Kidney capillary endothelial cell (primary cell): ENCODE measurements at regions not wholly inside any gene's neighbourhood (a gene's known extent, or its start where the extent isn't known, plus 50 kb on each side); places are given as distances from the start of the nearest gene placed in this dataset.

Source experiments
- DNase-seq: peaks from one replicate; pipeline ENCODE4 v3.0.0-alpha.2; 2018; ENCODE audit warnings: low spot score

DNA sequence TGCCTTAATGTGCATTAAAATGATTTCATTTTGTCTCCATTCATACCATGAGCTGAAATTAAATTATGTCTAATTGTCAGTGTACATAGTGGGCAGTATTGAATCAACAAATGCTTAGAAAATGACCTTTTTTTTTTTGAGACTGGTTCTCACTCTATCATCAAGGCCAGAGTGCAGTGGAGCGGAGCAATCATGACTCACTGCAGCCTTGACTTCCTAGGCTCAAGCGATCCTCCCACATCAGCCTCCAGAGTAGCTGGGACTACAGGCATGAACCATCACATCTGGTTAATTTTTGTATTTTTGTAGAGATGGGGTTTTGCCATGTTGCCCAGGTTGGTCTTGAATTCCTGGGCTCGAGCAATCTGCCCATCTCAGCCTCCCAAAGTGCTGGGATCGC is 117.0 kb upstream of the BLID start:
- no peak for DNase-seq

DNA sequence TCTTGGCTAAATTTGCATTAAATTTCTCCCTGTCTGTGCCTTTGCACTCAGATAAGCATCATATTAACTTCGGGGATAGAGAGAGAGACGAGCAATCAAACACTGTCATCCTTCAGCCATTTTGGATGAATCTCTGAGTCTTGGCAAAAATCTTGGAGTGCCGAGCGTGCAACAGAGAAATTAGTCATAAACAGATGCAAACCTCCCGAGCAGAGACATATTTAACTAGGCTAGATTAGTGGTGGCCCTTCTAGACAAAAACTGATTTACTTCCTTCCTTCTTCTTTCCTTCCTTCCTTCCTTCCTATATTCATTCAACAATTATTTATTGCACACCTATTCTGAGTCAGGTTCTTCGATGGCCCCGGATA is 114.4 kb upstream of the BLID start:
- no peak for DNase-seq

DNA sequence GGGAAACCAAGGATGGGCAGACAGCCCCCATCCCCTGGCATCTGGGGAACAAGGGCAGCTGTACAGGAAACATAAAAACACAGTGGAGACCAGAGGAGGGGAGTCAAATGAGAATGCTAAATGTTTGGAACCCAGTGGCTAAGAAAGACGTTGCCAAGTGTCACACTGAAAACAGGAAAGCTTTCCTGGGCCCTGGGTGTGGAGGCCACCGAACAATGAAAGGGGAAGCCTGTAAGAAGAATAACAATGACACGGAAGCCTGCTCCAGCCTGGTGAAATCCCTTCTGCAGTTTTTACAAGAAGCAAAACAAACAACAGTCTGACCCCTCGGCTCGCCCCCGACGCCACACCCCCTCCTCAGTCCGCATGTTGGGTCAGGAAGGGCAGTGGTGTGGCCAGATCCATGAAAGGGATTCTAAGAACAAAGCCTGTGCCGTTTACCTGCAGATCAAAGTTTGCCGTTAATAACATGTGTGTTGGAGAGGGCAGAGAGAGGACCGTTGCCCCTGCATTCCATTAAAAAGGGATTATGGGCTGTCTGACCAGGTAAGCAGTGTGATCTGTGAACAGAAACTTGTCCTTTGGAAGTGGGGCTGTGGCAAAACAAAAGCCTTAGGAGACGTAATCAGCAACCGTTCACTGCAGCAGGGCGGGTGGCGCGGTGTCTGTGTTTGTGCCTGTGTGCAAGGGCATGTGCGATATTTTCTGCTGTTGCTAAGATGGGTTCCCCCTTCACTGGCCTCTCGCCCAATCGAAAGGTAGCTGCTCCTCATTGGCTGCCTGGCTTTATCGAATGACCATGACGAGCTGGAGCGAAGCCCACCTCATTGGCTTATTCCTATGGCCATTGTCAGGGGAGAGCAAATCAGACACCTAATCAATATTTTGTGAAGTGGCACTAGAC is 113.7 kb upstream of the BLID start:
- DNase-seq = no peak

DNA sequence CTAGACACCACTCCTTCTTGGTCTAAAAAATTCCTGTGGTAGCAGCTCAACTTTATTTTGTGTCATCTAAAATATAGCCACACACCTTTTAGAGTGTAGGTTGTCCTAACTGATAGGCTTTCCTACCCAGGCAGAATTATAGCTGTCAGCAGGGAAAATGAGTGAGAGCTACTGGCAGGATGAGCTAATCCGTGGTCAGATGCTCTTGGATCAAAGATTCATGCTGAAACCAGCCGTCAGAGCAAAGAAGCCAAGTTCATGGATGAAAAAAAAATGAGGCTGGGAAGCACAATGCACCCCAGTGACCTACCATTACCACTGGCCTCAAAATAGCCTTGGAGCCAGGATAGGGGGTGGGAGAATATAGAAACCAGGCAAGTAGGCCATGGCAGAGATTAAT is 113.1 kb upstream of the BLID start:
- no peak for DNase-seq

DNA sequence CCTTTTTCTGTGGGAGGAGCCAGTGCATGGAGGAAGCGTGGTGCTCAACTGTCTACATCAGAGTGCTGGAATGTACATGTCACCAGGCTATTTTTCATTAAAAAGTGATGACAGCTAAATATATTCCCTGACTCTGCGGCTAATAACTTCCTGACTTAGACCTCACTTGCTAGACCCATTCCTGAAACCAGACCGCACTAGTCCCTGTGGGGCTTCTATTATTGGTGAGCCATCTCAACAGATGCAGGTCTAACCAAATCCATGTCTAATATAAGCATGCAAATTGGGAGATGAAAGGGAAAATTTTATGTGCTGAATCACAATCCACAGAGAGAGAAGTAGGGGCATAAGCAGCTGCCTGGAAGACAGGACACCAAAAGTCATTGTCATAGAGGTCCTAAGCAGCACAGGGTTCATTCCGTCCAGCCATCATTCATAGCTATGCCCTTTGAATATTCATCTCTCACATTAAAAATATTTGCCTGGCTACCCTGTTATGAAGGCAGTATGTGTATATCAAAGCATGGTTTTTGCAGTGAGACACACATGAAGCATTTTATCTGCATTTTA is 110.9 kb upstream of the BLID start:
- peak; percentile 16 for DNase-seq

DNA sequence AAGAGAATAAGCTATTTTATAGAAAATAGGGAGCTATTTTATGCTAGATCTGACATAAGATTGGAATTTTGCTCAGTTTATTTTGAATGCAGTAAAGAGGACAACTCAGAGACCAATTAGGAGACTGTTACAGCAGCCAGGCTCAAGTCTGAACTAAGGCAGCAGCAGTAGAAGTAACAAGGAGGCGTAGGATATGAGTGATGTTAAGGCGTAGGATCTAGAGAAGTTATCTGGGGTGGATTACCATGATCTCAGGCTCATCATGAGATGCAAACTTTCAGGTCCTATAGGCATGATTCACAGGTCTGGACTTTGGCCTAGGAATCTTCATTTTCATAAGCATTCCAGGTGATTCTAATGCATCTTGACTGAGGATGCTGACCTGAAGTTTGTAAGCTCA is 108.9 kb upstream of the BLID start:
- DNase-seq = no peak

DNA sequence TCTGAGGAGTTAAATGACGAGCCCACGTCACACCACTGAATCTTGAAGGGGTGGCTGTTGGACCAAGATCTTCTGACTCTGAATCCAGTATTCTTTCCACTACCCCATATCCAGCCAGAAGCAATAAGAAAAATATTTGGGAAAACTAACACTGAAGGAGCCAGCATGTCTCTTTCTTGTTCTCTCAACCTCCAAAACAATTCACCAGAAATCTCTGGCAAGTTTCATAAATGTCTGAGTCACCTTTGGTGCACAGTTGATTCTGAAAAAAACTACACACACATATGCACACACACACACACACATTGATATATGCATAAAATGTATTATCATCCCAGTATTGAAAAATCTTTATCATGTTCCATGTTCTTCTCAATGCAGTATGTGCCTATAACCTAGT is 104.3 kb upstream of the BLID start:
- DNase-seq = no peak

DNA sequence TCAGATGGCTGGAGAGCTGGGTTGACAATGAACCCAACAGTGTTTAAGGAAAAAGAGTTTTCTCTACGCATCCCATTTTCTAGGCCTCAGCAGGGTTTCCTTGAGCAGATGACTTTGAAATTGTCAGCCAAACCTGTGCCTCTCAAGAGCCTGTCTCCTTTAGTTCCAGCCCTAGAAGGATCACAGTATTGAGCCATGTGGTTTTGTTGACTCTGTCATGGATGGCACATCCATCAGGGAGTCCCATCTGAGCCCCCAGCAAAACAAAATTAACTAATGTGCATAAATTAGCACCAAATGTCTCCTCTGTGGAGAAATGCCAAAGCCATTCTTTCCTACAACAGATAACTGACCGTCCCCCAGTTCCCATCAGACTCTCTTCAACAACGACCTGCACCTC is 103.8 kb upstream of the BLID start:
- DNase-seq = no peak

DNA sequence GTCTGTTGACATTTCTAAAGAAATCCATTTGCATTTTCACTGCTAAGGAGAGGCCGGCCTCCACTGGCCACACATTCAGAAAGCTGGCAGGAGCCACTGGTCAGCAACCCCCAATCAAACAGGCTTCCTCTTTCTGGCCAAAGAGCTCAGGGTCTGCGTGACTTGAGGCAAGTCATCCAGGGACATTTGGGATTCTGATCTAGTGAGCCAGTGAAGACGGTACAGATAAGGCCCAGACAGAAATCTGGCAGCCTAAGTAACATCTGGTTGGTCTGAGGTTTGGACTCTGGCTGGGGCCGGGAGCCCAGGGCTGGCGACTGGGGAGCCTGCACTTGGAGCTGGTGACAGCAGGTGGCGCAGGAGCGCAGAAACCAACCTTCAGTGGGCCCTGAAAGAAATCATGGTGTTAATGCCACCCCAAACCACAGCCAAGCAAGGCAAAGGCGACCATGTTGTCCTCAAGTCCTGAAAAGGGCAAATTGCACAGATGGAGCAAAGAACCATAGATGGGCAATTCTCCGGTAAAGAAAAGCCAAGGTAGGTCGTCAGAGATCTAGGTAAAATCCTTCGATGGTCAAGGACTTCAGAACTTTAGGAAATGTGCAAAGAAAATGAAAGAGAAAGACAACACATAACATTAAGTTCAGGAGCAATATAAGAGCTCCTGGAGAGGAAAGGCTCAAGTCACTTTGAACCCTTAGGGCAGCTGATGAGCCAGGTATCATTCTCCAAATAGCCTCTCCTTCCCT is 99.4 kb upstream of the BLID start:
- peak; percentile 51 for DNase-seq

DNA sequence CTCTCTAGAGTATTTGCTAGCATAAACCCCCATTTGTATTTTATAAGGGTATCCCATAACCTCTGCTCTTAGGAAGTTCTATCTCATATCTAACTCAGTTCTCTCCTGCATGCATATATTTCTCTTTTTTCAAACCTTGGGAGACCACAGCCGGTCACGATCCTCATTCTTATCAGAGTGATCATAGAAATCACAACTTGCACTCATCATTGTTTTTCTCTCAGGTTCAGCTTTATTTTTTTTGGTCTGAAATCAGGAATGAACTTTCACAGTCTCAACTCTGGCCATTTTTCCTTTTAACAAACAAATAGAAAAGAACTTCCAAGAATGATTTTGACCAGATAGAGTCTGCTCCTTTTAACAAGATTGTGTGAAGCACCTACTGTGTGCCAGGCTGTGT is 98.6 kb upstream of the BLID start:
- DNase-seq = no peak

DNA sequence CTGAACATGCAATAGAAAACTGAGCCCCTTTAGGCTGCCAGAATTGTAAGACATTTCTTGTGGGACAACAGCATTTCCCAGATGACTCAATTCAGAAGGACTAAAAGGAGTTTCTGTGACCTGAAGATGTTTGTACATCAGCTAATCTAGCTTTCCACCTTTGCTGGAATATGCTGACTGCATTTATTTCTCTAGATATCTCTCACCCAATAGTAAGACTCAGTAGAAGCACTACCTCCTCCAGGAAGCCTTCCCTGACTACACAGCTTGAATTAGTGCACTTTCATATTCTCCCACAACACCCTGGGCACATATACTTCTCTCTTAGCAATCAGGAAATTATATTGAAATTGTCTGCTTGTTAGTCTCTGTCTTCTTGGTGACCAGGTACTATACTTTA is 98.1 kb upstream of the BLID start:
- no peak for DNase-seq

DNA sequence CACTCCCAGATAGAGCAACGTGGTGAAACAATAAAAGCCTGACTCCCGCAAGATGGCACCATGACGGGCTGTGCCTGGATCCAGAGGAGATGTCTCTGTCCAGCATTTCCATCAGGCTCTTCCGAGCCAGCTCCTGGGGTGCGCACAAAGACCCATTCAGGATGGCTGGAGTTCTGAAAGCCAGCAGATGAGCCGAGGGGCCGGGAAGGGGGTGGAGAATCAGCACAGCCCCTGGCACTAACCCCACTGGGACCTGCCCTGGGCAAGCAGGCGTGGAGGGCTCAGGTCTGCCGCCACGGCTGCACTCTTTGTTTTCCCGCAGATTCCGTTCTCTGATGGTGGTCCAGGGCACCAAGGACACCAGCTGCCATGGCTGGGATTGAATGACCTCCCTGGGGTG is 97.2 kb upstream of the BLID start:
- DNase-seq = no peak

DNA sequence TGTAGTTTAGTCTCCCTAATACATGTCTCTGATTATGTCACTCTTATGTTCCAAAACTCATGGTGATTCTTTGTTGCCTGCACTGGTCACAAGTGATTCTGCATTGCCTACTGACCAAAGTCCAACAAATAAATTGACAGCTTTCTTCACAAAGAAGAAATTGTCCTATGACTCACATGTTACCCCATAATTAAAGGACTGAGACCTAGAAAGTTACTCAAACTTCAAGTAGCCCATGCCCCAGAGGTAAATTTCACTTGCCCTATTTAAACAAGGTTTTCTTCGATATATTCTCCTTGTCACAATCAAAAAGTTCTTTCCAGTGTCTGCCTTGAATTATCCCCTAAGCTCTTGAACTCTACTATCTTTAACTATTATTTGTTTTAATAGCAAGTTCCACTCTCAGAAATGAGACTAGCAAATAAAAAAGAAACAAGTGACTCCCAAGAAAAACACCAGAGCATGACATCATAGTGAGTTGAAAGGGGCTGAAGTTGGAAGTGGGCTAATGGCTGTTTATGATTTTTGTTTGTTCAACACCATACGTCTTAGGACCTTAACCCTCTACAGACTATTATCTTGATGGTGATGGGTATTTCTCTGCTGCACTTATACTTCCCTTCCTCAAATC is 94.5 kb upstream of the BLID start:
- DNase-seq = no peak

DNA sequence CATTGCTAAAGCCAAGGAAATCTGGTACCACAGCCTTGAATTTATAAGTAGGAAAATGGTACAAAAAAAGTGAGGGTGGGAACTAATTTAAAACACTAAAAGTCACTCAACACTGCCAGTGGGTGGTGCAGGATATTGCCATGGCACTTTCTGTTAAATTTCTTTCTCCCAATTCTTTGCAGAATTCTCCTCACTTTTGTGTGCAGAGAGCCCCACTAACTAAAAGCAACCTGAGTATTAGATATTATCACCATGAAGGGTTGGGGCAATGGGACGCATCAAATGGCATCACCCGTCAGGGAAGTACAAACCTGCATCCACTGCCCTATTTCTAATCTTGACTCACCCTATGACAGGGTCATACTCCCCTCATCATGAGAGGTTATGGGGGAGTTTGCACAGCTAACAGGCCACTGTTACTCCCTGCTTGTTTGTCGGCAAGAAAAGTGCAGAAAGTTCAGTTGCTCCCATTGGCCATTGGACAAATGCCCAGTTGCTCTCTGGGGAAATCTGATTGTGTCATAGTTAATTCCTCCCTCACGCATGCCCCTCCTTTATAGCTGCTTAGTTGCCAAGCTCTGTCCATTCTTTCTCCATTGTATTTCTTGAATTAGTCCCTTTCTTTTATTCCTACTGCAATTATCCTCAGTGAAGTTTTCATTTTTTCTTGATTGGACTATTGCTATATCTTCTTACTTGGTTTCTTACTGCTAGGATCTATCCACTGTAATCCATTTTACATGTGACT is 93.8 kb upstream of the BLID start:
- no peak for DNase-seq

DNA sequence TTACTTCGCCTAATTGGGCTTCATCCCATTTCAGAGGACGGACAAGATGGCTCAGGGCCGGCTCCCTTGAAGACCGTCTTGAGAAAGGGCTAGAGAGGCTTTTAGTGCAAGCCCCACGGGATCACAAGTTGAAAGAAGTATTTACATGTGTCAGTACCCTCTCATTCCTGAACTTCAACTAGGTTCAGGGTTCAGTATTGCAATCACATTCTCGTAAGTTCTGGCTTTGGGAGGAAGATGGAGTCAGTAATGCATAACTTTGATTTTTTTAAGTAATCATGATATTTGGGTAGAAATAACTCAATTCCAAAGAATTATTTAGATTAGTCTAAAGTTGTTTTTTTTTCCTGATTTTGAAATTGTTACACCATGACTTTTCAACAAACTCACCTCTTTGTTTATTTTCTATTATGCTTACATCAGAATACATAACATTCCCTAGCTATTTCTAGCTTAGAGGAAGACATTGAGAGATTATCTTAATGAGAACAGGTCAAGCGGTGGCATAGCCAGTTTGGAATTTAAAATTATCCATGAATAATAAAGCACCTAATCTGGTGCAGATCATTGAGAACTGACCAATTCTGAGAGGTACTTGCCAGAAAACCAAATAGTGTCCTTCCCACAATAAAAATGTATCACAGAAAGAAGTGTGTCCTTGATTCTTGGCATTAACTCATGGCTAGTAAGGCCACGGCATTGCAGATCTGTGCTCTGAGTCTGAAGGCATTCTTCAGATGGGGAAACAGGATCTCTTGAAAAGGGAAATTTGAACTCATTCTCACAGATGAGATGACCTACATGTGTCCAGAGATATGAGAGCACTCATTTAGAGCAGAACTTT is 92.1 kb upstream of the BLID start:
- DNase-seq = no peak

DNA sequence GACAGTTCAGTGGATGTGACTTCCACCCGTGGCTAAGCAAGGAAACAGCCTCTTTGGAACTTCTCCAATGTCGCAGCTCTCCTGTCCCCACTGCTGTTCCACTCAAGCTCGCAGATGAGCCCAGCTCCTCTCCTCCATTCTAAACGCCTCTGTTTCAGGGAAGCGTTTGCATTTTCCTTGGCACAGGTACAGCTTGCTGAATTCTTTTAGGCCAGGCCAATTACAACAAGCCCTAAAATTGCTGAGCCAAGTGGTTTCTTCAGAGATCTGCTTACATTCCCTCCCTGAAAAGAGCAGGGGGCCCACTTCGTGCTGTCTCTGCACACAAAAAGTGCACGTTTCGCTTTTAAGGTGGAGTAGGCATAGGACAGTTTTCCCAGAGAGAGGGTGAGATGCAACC is 91.5 kb upstream of the BLID start:
- no peak for DNase-seq

DNA sequence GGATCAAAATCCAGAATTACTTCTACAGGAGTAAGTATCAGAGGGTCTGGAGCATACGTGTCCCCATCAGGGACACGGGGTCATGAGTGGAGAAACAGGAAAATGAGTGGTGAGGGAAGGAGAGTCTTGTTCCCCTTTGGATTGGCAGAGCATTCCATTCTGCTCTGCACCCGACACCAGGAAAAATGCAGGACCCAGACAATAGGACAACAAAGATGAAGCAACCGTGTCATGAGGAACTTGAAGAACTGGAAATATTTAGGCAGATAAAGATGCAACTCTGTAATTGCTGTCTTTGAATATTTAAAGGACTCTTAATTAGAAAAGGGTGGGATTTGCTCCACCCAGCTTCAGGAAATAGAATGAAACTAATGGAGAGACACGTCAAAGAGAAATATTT is 89.0 kb upstream of the BLID start:
- no peak for DNase-seq

DNA sequence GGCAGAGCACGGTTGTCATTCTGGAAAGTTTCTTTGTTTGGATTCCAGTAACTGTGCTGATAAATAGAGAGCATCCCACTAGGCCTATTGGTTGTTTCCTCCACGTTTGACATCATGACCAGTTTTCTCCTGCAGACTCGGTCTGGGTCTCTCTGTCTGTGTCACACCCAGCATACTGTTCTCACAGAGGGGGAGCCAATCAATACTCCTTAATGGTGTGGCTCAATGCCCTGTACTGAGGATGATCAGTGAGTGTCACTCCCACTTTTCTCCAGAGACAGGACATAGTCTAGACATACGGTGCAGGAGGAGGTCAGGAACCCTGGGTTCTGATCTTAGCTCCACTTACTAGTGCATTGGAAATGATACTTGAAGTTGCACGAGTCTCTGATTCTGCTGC is 88.2 kb upstream of the BLID start:
- no peak for DNase-seq

DNA sequence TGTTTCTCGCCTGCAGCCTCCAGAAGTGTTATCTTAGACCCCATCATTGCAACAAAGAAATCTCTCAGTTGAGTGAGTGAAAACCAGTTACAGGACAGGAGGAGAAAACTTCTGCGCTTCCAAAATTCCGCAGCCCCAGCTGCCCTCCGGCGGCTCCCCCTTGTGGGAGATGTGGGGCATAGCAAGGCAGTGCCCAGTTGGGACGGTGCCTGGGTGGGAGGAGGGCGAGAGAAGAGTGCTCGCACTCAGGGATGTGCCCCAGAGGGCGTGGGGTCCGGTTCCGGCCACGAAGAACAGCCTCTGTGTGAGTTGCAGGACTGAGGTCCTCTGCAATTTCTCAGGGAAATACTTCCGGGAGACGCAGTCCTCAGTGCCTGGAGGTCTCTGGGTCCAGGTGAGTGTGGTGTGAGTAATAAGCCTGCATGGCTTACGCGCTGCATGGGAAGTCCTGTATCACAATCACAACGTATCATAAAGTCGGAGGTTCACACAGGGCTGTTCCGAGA is 87.0 kb upstream of the BLID start:
- DNase-seq = peak; percentile 75

DNA sequence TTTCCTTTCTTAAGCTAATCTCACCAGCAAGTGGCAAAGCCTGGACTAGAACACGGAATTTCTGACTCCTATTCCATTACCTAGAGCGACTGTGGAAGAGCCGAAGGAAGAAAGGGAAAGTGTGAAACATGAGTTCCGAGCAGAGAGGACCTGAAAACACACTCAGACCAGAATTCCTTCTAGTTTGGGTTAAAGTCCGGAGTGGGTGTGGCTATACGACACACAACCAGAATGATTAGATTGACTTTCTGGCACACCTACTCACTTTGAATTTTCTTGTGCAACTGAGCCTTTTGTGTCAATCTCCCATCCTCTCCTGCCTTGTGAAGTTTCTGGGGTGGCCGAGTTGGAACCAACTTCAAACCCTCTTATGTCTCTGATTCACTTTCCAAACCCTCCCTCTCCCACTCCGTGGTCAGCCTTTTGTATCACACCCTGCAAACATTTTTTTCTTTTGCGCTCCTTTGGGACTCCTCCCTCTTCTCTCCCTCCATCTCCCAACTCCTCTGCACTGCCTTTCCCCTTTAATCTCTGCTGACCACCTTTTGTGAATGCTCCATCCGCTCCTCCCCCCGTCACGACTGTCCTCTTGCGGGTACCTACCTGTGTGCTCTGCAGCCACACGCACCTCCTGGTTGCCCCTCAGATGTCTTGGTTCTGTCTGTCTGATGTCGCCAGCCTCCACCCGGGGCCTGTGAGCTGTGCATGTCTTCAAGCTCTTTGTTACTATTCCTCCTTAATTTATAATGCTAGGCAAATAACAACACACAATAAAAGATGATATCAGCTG is 86.3 kb upstream of the BLID start:
- no peak for DNase-seq
